RWPE2 (cell line): ENCODE measurements at regions not wholly inside any gene's neighbourhood (a gene's known extent, or its start where the extent isn't known, plus 50 kb on each side); places are given as distances from the start of the nearest gene placed in this dataset.

Experiments used
- ATAC-seq: fragments of 200-7000 bp; cut with Tn5 transposase; 3 replicates; pipeline ENCODE4 v1.9.1; 2021; ENCODE audit warnings: low read depth
- DNase-seq: peaks from one replicate; pipeline ENCODE4 v3.0.0-alpha.2; 2020; ENCODE audit warnings: low spot score
- H3K27ac ChIP-seq: fragments of 450-650 bp; 2 replicates; pipeline ENCODE4 v1.5.1; 2017; ENCODE audit warnings: mild to moderate bottlenecking; ENCODE audit not compliant: poor library complexity, severe bottlenecking
- H3K27me3 ChIP-seq: fragments of 250-450 bp; sonication (Bioruptor Pico); 2 replicates; pipeline ENCODE4 v1.5.1; 2021; ENCODE audit warnings: mild to moderate bottlenecking, moderate library complexity; ENCODE audit not compliant: insufficient read depth, poor library complexity, severe bottlenecking
- H3K36me3 ChIP-seq: fragments of 250-450 bp; sonication (Bioruptor Pico); 2 replicates; pipeline ENCODE4 v1.5.1; 2020; ENCODE audit warnings: low read depth, mild to moderate bottlenecking, moderate library complexity
- H3K4me1 ChIP-seq: fragments of 250-450 bp; sonication (Bioruptor Pico); 2 replicates; pipeline ENCODE4 v1.5.1; 2021; ENCODE audit warnings: mild to moderate bottlenecking, moderate library complexity; ENCODE audit not compliant: insufficient read depth, poor library complexity, severe bottlenecking
- H3K4me3 ChIP-seq: fragments of 250-450 bp; sonication (Bioruptor Pico); 2 replicates; pipeline ENCODE4 v1.5.1; 2021; ENCODE audit warnings: mild to moderate bottlenecking, moderate library complexity; ENCODE audit not compliant: severe bottlenecking
- H3K9me3 ChIP-seq: fragments of 250-450 bp; sonication (Bioruptor Pico); 2 replicates; pipeline ENCODE4 v1.5.1; 2021; ENCODE audit warnings: mild to moderate bottlenecking, moderate library complexity; ENCODE audit not compliant: severe bottlenecking
- TF ChIP-seq, protein P1 (sequence below): fragments of 450-650 bp; IDR thresholded peaks from one replicate; pipeline ENCODE4 v1.5.1; 2017; ENCODE audit warnings: mild to moderate bottlenecking, moderate library complexity; ENCODE audit not compliant: poor library complexity, severe bottlenecking

DNA sequence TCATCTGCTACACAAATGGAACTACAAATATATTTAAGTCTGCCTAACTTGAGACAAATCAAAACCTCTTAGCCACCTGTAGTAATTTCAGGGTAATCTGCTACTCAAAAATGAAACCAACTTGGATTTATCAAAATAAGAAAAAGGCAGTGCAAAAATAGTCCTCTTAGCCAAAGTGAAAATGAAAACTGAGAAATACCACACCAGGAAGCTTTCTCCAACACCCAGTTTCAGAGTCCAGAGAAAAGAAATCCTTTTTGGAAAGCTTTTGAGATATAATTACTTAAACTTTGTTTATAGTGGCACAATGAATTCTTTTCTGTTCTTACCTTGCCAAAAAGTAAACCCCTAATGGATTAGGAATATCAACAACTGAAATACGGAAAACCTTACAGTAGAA lies 990.4 kb downstream of the EFNA5 start:
- no peak for DNase-seq
- no peak overlapping the region for H3K27ac ChIP-seq
- H3K9me3 ChIP-seq = no peaks in the 10 kb centered on the region
- H3K27me3 ChIP-seq = no peaks in the 10 kb centered on the region
- TF ChIP-seq, protein P1, sequence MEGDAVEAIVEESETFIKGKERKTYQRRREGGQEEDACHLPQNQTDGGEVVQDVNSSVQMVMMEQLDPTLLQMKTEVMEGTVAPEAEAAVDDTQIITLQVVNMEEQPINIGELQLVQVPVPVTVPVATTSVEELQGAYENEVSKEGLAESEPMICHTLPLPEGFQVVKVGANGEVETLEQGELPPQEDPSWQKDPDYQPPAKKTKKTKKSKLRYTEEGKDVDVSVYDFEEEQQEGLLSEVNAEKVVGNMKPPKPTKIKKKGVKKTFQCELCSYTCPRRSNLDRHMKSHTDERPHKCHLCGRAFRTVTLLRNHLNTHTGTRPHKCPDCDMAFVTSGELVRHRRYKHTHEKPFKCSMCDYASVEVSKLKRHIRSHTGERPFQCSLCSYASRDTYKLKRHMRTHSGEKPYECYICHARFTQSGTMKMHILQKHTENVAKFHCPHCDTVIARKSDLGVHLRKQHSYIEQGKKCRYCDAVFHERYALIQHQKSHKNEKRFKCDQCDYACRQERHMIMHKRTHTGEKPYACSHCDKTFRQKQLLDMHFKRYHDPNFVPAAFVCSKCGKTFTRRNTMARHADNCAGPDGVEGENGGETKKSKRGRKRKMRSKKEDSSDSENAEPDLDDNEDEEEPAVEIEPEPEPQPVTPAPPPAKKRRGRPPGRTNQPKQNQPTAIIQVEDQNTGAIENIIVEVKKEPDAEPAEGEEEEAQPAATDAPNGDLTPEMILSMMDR = no peak
- peaks cover 3% of the 10 kb centered on the region for H3K4me1 ChIP-seq
- no peak for ATAC-seq
- no peak overlapping the region for H3K4me3 ChIP-seq
- H3K36me3 ChIP-seq = no peaks in the 10 kb centered on the region; the same call in 1 of the 2 replicates

DNA sequence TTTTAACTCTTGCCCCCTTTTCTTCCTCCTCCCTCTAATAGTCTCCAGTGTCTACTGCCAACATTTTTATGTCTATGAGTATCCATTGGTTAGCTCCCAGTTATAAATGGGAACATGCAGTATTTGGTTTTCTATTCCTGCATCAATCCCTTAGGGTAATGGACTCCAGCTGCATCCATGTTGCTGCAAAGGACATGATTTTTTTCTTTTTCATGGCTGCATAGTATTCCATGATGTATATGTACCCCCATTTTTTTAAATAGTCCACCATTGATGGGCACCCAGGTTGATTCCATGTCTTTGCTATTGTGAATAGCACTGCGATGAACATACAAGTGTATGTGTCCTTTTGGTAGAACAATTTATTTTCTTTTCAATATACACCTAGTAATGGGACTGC lies 993.7 kb downstream of the EFNA5 start:
- H3K4me3 ChIP-seq = no peak overlapping the region
- TF ChIP-seq, protein P1 = no peak
- H3K27me3 ChIP-seq = no peaks in the 10 kb centered on the region
- H3K27ac ChIP-seq = no peak overlapping the region
- peaks cover 3% of the 10 kb centered on the region for H3K4me1 ChIP-seq
- ATAC-seq = no peak
- no peaks in the 10 kb centered on the region for H3K9me3 ChIP-seq
- no peak for DNase-seq
- H3K36me3 ChIP-seq = no peaks in the 10 kb centered on the region; the same call in 1 of the 2 replicates

GRCh38 chr5:106675687-106676086 lies 995.0 kb downstream of the EFNA5 start:
- TF ChIP-seq, protein P1 = no peak
- Histone ChIP-seq H3K9me3 (no peaks in the 10 kb centered on the region), H3K4me3 (no peak overlapping the region), H3K27ac (no peak overlapping the region), H3K36me3 (no peaks in the 10 kb centered on the region; the same call in 1 of the 2 replicates), H3K4me1 (peaks cover under 1% of the 10 kb centered on the region), H3K27me3 (no peaks in the 10 kb centered on the region)
- DNase-seq = no peak
- ATAC-seq = no peak

- no peak for ATAC-seq
- H3K9me3 ChIP-seq = no peaks in the 10 kb centered on the region
- H3K36me3 ChIP-seq = no peaks in the 10 kb centered on the region; the same call in 1 of the 2 replicates
- no peak overlapping the region for H3K27ac ChIP-seq
- TF ChIP-seq, protein P1 = no peak
- H3K4me3 ChIP-seq = no peak overlapping the region
- H3K4me1 ChIP-seq = no peaks in the 10 kb centered on the region
- no peaks in the 10 kb centered on the region for H3K27me3 ChIP-seq
- no peak for DNase-seq
Measured at GRCh38 chr5:106673941-106674340, 996.8 kb downstream of the EFNA5 start.

- Histone ChIP-seq H3K36me3 (no peaks in the 10 kb centered on the region), H3K9me3 (no peaks in the 10 kb centered on the region), H3K4me3 (no peak overlapping the region), H3K27ac (no peak overlapping the region), H3K4me1 (no peaks in the 10 kb centered on the region), H3K27me3 (no peaks in the 10 kb centered on the region)
- ATAC-seq (no peak), DNase-seq (no peak)
- TF ChIP-seq, protein P1 = no peak
Measured at GRCh38 chr5:106661866-106662265, 1008.9 kb downstream of the EFNA5 start.
